NCI-H2171 treated with DMSO at 0.1 percent for 48 hours (cell line): ENCODE measurements at regions not wholly inside any gene's neighbourhood (a gene's known extent, or its start where the extent isn't known, plus 50 kb on each side); places are given as distances from the start of the nearest gene placed in this dataset.

Experiments used
- DNase-seq: peaks from one replicate; lab custom pipeline; 2025; lab: John Stamatoyannopoulos, UW

- DNase-seq = no peak
These were observed 169.0 kb upstream of the PITX1 start for GRCh38 chr5:135203019-135203418.

DNA sequence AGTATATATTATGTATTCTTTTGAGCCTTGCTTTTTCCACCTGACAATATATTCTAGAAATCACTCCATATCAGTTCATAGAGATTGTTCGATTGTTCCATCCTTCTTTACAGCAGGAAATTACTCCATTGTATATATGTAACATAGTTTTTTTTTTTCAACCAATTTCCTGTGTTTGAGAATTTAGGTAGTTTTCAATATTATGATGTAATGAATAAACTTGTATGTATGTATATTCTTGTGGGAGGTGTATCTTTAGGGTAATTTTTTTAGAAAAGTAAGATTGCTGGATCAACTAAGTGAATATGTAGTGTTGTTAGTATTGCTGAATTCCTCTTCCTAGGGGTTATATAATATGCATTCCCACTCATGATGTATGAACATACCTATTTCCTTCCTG lies 165.9 kb upstream of the PITX1 start:
- DNase-seq = no peak

- DNase-seq = no peak
These were observed 162.5 kb upstream of the PITX1 start for GRCh38 chr5:135196483-135196882.

DNA sequence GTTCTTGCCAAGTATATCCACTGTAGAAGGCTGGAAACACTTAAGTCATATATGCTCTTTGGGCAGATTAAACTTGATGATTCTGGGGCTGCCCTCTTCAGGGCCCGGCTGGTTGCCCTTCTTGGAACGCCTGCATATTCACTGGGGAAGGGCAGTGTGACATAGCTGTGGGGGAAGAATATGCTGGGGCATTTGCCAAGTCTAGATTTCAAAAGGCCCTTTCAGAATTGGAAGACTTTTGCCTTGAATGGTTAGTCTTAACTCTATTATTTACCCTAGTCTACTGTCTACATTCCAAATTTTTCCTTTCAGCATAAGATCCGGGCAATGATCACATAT lies 161.2 kb upstream of the PITX1 start:
- no peak for DNase-seq

GRCh38 chr5:135194573-135195269 lies 160.7 kb upstream of the PITX1 start:
- no peak for DNase-seq

DNA sequence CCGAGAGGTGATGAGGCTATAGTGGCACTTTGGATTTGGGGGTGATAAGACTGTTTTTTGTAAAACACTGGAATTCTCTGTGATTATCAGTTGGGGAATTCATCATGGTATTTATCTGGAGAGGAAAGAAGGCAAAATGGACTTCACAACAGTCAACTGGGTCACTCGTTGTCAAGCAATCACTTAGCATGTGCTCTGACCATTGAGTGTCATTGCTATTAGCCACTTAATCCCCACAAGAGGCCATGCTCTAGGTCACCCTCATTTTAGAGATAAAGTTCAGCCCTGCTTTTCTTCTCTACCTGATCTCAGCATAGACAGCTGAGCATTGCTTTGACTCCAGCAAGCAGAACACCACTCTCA lies 160.1 kb upstream of the PITX1 start:
- DNase-seq = no peak

- DNase-seq = no peak
These were observed 159.4 kb upstream of the PITX1 start for GRCh38 chr5:135193213-135194125.

GRCh38 chr5:135192351-135192750 lies 158.3 kb upstream of the PITX1 start:
- DNase-seq = no peak

DNA sequence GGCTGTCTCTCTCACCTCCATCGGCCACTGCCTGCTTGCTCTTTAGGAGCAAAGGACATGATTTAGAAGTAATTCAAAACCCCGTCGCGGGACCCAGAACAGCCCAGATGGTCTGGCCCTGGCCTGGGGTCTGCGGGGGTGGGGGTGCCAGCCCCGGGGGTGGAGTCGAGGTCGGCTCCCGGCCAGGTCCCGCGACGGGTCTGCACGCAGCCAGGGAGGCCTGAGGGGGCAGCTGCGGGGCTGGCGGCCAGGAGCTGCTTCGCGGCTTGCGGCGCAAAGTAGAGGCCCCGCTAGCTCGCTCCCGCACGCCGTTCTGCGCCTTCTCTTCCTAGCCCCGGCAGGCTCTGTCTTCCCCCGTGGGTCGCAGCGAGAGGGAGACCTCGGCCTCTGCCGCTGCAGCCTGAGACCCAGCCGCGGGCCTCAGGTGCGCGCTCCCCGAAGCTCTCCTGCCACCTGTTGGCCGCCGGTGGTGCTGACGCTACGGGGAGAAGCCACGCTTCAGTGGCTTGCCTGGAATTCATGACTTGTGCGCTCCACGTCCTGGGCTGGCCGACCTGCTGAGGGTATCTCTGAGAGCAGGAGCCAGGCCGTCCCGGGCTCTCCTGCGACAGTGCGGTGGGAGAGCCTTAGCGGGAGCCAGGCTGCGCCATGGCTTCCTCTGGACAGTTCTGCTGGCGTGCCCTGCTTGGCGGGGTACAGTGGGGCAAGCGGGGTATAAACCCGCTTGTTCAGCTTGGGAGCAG lies 157.2 kb upstream of the PITX1 start:
- peak; percentile 61 for DNase-seq

DNA sequence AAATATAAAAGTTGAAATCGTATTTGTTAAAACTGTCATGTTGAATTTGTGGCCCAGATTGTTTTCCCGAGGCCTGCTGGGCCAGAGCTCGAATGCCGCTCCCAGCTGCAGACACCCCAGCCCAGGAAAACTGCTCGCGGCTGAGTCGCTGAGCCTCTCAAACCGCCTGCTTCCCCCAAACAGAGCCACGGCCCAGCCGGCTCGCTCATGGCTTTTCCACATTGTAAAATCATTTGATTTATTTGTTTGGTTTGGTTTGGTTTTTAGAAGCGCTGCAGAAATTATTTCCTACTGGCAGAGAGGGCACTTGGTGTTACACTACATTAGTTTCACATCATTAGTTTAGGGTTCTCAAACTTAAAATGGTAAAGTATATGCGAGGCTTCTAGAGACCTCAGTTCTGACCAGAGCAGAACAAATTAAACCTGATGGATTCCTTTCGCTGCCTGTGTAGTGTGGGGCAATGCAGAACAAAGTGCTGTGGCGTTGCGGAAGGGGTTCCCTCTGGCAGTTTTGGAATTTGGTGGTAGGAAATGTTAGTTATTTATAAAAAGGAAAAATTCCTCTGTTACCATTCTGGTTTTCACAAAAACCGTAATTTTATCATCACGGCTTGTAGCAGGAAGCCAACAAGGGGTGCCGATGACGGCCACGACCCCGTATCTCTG lies 156.5 kb upstream of the PITX1 start:
- no peak for DNase-seq

DNA sequence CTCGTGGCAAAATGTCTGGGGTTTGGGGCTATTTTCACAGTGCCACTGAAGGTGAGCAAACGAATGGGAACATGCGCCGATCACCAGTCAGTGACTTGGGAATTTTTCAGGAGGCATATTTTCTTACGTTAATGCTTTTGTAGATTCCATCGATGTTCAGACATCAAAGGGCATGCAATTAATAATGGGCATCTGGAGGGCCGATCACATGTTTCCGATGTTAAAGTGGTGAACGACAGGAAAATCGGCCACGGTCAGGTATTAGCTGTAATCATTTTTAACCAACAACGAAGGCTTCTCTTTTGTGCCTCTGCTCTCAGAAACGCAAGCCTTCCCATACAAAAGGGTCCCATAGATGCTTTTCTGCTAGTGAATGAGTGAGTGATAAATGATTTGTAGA lies 155.0 kb upstream of the PITX1 start:
- no peak for DNase-seq

GRCh38 chr5:135188233-135188914 lies 154.3 kb upstream of the PITX1 start:
- no peak for DNase-seq

DNA sequence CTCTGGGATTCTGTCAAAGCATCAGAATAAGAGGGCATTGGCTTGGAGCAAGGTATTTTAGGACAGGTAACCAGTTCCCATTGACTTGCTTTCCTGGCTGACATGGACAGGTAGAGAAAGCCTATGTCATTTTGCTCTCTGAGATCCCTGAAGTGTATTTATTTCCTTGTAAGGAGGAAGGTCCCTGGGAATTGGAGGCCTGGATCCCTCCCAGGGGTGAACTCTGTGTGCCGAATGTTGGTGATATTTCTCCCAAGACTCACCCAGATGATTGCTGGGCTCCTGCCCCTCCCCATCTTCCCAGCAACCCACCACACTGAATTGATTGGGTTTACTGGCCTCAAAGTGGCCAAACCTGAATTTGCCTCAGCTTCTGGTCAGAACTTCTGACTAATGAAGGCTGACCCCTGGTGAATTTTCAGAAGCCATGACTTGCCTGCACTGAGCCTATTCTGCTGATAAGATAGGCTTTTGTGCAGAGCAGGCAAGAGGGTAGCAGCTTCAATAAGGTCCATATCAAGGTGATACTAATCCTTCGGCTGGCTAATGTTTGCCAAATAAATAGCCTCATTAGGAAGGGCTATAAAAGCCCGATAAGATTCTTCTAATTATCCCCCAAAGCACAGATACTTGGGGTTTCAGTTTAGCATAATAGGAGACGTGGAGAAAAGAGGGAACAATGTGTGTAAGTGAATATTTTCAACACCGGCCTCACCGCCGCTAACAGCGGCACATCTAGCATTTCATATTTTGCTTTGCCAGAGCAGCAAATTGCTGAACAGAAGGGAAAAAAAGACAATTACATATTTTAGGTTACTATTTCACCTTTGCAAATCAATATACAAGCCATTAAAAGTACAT lies 152.9 kb upstream of the PITX1 start:
- no peak for DNase-seq

DNA sequence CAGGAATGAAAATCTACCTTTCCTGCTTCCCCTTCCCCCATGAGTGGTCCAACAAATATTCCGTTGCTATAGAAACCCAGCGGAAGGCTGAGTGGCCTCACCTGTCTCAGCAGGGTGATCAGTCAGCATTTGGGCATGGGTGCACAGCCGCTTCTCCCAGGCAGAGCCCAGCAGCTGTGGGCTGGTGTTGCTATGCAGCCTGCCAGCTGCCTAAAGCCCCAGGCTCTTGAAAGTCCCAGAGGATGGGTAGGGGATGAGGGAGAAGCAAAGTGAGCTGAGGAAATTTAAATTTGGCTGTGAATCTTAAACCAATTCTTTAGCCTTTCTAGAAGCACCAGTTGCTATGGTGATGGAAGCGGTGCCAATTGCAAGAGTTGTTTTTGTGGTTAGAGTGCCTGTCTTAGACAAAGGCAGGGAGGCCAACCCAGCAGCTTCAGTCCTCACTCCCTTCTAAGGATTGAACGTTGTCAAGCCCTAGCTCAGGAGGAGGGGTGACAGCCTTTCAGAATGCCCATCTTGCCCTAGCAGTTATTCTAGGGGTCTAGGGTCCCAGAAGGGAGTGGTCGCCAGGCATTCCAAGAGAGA lies 151.5 kb upstream of the PITX1 start:
- no peak for DNase-seq

DNA sequence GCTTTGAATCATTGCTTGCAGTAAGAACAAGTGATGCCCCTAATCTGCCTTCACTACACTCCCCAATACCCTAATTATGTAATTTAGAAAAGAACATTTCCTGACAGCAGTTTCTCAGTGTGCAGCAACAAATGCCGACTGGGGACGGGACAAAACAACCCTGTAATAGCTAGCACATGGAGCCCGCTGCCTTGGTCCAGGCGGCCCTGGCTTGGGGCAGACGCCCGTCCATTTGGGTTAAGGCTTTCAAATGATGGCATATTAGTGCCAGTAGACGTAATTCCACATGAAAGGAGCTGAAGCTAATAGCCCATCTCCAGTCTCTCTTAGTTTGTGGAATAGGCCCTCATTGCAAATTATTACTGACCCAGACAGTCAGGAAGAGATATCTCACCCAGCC lies 150.6 kb upstream of the PITX1 start:
- DNase-seq = no peak

DNA sequence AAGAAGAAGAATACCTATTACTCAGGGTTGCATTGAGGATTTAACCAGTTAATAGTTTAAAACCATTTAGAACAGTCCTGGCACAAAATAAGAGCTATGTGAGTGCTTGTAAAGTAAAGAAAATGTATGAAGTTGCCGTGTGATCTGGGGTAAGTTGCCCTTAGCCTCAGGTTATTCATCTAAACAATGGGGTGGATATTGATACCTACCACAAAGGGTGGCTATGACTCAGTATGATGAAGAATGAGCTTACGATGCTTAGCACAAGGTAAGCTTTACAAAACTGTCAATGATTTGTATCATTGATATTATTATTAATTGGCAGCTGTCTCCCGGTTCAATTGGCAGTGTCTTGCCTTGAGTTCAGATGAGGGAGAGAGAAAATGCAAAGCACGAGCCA lies 149.4 kb upstream of the PITX1 start:
- no peak for DNase-seq

DNA sequence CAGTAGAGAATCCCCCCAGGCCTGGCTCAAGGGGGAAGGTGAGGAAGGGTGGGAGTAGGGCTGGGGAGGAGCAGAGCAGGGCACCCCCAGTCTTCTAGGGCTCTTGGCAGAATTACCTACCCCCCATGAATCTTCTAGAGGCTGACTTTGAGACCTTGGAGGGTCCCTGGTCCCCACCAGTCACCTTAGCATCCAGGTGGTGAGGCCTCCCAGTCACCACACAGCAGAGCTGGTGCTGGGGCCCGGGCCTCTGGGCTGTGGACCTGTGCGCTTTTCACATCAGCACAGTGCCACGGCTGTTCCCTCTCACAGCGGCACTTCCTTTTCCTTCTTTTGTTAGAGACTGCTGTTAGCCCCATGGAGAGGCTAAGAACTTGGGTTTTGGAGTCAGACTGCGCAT lies 148.6 kb upstream of the PITX1 start:
- DNase-seq = no peak

DNA sequence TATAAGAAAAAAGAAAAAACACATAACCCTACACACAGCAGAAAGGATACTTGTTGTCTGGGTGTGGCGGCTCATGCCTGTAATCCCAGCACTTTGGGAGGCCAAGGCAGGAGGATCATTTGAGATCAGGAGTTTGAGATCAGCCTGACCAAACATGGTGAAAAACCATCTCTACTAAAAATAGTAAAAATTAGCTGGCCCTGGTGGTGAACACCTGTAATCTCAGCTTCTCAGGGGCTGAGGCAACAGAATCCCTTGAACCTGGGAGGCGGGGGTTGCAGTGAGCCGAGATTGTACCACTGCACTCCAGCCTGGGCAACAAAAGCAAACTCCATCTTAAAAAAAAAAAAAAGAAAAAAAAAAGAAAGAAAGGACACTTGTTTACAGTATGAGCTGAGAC lies 147.6 kb upstream of the PITX1 start:
- DNase-seq = no peak

DNA sequence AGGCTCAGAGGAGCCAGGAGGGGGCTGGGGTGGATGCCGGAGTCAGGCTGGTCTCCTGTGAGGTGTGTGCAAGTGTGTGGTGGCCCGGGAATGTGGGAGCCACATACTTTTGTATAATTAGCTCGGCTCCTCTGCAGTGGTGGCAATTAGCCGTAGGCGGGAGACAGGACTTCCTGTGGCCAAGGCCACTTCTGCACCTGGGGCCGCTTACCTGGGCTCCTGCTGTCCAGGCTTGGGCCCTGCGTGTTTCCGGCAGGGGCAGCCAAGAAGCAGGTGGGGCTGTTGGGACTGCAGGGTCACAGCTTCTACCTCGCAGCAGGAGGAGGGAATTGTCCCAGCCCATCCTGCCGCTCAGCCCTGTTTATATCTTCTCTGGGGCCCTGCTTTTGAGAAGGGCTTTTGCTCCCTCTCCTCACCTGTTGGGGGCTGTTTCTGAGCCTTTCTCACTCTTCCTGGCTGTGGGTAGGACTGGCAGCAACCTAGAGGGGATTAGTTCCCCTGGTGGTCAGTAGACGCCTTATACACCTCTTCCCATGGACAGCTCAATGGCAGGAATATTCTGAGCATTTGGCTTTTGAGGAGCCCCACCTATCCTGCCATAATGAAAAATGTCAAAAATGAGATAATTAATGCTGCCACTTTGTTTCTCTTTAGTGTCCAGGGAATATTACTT lies 145.4 kb upstream of the PITX1 start:
- DNase-seq = no peak
